ENCODE measurements at regions not wholly inside any gene's neighbourhood (a gene's known extent, or its start where the extent isn't known, plus 50 kb on each side); places are given as distances from the start of the nearest gene placed in this dataset.
"Not testable (repeated sequence)": the region's sequence is repeated elsewhere in the genome, so short reads cannot be mapped to it uniquely, and the experiment has no call there.

GRCh38 chr11:67940440-67940839, 63.5 kb downstream of the UNC93B1 start:
- DNase-seq, result not testable (repeated sequence)

- not testable (repeated sequence) for DNase-seq
Measured at GRCh38 chr11:67938964-67939363, 64.9 kb downstream of the UNC93B1 start.

- not testable (repeated sequence) for DNase-seq
Measured at GRCh38 chr11:67938371-67938770, 65.5 kb downstream of the UNC93B1 start.

- DNase-seq, result not testable (repeated sequence)
Measured at GRCh38 chr11:67923565-67923964, 80.3 kb downstream of the UNC93B1 start.

GRCh38 chr11:67920546-67920945, 83.4 kb downstream of the UNC93B1 start:
- DNase-seq, result not testable (repeated sequence)

- DNase-seq, result not testable (repeated sequence)
Measured at GRCh38 chr11:67912184-67912583, 91.7 kb downstream of the UNC93B1 start.

- not testable (repeated sequence) for DNase-seq
Measured at GRCh38 chr11:67911211-67911610, 92.7 kb downstream of the UNC93B1 start.

GRCh38 chr11:67910803-67911202, 93.1 kb downstream of the UNC93B1 start:
- DNase-seq, result not testable (repeated sequence)

- DNase-seq, result not testable (repeated sequence)
Measured at GRCh38 chr11:67906969-67907368, 96.9 kb downstream of the UNC93B1 start.

GRCh38 chr11:67899462-67899861, 104.4 kb downstream of the UNC93B1 start:
- DNase-seq, result peak; percentile 68

GRCh38 chr11:67893487-67893886, 110.4 kb downstream of the UNC93B1 start:
- not testable (repeated sequence) for DNase-seq

GRCh38 chr11:67889646-67890045, 114.3 kb downstream of the UNC93B1 start:
- DNase-seq, result not testable (repeated sequence)

GRCh38 chr11:67888056-67888455, 115.8 kb downstream of the UNC93B1 start:
- DNase-seq, result not testable (repeated sequence)

- not testable (repeated sequence) for DNase-seq
Measured at GRCh38 chr11:67886672-67887071, 117.2 kb downstream of the UNC93B1 start.

- not testable (repeated sequence) for DNase-seq
Measured at GRCh38 chr11:67886207-67886606, 117.7 kb downstream of the UNC93B1 start.

- DNase-seq, result not testable (repeated sequence)
Measured at GRCh38 chr11:67885574-67885973, 118.3 kb downstream of the UNC93B1 start.

GRCh38 chr11:67884761-67885558, 118.9 kb downstream of the UNC93B1 start:
- DNase-seq, result peak; percentile 96

GRCh38 chr11:67884073-67884757, 119.7 kb downstream of the UNC93B1 start:
- DNase-seq, result peak; percentile 44

- DNase-seq, result not testable (repeated sequence)
Measured at GRCh38 chr11:67882304-67882703, 121.6 kb downstream of the UNC93B1 start.

- DNase-seq, result not testable (repeated sequence)
Measured at GRCh38 chr11:67881836-67882235, 122.1 kb downstream of the UNC93B1 start.

- DNase-seq, result peak; percentile 74
Measured at GRCh38 chr11:67880594-67881196, 123.2 kb downstream of the UNC93B1 start.

GRCh38 chr11:67878666-67879065, 125.2 kb downstream of the UNC93B1 start:
- not testable (repeated sequence) for DNase-seq

- DNase-seq, result not testable (repeated sequence)
Measured at GRCh38 chr11:67877316-67877715, 126.6 kb downstream of the UNC93B1 start.

All from RPMI8226 (cell line).